ENCODE measurements at regions not wholly inside any gene's neighbourhood (a gene's known extent, or its start where the extent isn't known, plus 50 kb on each side); places are given as distances from the start of the nearest gene placed in this dataset.

- DNase-seq (ENCODE audit: low read depth), result no peak
These were observed 395.3 kb upstream of the SULF2 start for GRCh38 chr20:48180618-48181017.

DNA sequence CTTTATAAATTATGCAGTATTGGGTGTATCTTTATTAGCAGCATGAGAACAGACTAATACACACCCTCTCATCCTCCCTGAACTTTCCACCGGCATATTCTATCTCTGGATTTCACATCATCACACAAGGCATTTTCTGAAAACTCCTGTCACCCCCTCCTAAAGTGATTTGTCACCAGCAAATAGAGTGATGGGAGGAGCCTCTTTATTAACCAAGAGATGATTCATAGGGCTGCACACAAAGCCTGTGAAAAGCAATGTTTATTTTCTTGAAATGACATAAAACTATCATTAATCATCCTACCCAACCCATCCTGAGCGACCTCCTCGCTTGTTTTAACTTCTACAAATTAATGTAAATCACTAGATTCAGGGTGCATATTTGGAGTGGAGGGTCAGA lies 394.7 kb upstream of the SULF2 start:
- no peak for DNase-seq (ENCODE audit: low read depth)

DNA sequence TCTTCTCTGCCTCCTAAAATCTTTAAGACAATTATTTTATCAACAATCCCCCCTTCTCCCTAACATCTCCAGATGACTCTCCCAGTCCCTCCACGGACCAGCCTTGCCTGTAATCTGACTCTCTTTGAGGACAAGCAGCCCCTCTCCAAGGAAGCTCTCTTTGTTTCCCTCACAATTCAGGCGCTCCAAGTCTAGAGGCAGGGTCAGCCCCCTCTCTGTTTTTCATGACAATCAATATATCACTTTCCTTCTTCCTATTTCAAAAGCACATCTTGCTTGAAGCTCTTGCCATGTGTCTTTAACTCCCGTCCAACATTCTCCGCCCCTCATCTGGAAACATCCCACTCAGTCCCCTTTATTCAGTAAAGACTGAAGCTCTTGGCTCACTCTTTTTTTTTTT lies 393.4 kb upstream of the SULF2 start:
- no peak for DNase-seq (ENCODE audit: low read depth)

DNA sequence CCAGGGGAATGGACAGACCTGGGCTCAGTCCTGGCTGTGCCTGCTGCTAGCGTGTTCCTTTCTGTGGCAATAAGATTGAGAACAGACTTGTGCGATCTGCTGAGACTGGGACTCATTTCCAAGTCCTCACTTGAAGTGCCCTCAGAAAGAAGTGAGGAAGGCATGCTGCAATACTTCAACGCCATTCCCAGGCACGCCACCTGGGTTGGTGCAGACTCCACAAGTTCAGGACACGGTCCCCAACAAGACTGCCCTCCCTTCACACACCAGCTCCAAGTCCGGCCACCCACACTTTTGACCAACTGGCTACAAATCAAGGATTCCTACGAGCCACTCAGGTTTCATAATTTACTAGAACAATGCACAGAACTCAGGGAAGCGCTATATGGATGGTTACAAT lies 391.8 kb upstream of the SULF2 start:
- DNase-seq (ENCODE audit: low read depth), result no peak

DNA sequence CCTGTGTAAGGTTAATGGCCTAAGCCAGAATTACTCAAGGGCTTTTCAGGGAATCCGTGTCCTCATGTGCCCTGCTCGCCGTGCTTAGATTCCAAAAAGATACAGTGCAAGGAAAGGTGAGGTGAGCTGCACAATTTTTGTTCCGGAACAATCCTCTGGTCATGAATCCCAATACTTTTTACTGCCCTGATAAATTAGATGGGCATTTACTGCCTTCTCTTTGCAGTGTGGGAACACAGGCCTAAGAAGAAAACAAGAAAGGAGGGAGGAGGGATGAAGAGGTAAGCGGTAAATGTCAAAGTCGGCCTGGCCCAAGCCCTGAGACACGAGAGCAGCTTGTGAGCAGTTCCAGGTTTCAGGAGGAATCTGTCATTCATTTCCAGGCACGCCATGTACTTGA lies 390.9 kb upstream of the SULF2 start:
- no peak for DNase-seq (ENCODE audit: low read depth)

GRCh38 chr20:48175261-48175660 lies 390.0 kb upstream of the SULF2 start:
- DNase-seq (ENCODE audit: low read depth), result no peak

- DNase-seq (ENCODE audit: low read depth), result no peak
These were observed 387.0 kb upstream of the SULF2 start for GRCh38 chr20:48172357-48172702.

GRCh38 chr20:48171626-48172356 lies 386.5 kb upstream of the SULF2 start:
- no peak for DNase-seq (ENCODE audit: low read depth)

GRCh38 chr20:48171071-48171470 lies 385.8 kb upstream of the SULF2 start:
- DNase-seq (ENCODE audit: low read depth), result no peak

- DNase-seq (ENCODE audit: low read depth), result no peak
These were observed 385.3 kb upstream of the SULF2 start for GRCh38 chr20:48170625-48171024.

DNA sequence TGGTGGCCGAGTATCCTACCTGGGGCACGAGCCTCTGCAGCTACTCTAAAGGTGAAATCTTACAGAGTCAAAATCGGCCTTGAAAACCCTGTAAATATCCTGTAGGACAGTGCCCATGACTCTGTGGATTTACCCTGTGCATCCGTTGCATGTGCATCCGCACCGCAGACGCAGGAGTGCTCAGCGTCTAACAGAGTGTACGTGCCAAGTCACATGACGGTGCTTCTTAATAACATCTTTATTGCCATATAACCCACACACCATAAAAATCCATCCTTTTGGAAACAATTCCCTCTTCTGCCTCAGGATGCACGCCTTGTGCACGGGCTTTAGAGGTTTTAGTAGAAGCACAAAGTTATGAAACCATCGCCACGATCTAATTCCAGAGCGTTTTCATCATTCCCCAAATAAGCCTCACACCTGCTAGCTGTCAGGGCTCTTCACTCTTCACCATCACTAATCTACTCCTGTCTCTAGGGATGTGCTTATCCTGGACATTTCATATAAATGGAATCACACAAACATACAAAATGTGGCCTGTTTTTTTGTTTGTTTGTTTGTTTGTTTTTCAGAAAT lies 384.5 kb upstream of the SULF2 start:
- DNase-seq (ENCODE audit: low read depth), result no peak

- DNase-seq (ENCODE audit: low read depth), result no peak
These were observed 381.0 kb upstream of the SULF2 start for GRCh38 chr20:48166082-48166835.

GRCh38 chr20:48165401-48165685 lies 380.1 kb upstream of the SULF2 start:
- DNase-seq (ENCODE audit: low read depth), result no peak

GRCh38 chr20:48164566-48165400 lies 379.5 kb upstream of the SULF2 start:
- no peak for DNase-seq (ENCODE audit: low read depth)

DNA sequence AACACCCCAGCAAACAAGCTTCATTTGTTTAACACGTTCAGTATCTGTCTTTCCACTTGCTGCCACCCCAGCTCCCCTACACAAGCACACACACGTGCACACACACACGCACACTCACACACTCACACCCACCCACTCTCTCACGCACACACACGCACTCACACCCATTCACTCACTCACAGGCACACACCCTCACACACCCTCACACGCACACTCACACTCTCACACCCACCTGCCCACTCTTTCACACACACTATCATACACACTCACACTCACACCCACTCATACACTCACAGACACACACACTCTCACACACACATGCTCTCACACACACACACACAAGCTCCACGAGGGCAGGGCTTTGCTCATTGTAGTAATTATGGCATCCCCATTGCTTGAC lies 378.8 kb upstream of the SULF2 start:
- DNase-seq (ENCODE audit: low read depth), result no peak

DNA sequence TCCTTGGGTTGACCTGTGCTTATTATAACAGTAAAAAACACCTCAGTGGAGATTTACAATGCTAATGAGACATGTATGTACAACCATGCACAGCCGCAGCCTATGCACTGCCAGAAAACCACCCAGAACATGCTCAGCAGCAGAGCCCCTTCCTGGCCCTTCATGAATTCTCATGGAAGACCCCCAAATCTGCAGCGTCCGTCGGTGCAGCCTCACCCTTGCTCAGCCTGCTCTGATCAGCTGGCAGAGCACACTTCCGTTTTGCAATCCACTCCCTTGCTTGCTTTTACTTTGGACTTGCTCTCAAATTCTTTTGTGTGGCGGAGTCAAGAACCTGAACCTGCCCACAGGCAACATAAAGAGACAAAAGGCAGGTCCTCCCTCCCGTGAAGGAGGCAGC lies 378.2 kb upstream of the SULF2 start:
- no peak for DNase-seq (ENCODE audit: low read depth)

- no peak for DNase-seq (ENCODE audit: low read depth)
These were observed 377.3 kb upstream of the SULF2 start for GRCh38 chr20:48162621-48163020.

- DNase-seq (ENCODE audit: low read depth), result no peak
These were observed 374.1 kb upstream of the SULF2 start for GRCh38 chr20:48159145-48160008.

GRCh38 chr20:48158014-48158413 lies 372.7 kb upstream of the SULF2 start:
- no peak for DNase-seq (ENCODE audit: low read depth)

- DNase-seq (ENCODE audit: low read depth), result no peak
These were observed 371.8 kb upstream of the SULF2 start for GRCh38 chr20:48156951-48157700.

DNA sequence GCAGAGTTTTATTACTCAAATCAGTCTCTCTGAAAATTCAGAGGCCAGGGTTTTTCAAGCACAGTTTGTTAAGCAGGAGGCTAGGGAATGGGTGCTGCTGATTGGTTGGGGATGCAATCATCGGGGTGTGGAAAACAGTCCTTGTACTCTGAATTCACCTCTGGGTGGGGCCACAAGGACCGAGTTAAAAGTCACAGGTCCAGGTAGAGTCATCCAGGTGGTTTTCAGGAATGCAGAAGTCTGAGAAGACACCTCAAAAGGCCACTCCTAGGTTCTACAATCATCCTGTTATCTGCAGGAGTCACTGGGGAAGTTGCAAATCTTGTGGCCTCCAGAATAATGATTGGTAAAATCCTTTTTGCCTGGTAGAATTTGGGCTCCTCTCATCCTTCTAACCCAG lies 371.2 kb upstream of the SULF2 start:
- DNase-seq (ENCODE audit: low read depth), result no peak

Data from activated T-cell treated with anti-CD3 and anti-CD28 coated beads for 48 hours (primary cell).